Gastroesophageal sphincter (tissue), 4 donors: ENCODE measurements at regions not wholly inside any gene's neighbourhood (a gene's known extent, or its start where the extent isn't known, plus 50 kb on each side); places are given as distances from the start of the nearest gene placed in this dataset.
A peak's percentile ranks its signal among the peaks of the same experiment; 100 is the strongest.

Experiments used
- ATAC-seq: fragments of 150-250 bp; one replicate; pipeline ENCODE4 v1.9.1; 2016; ENCODE audit warnings: mild to moderate bottlenecking, moderate library complexity
- H3K27ac ChIP-seq, 4 donors: fragments of 200-600 bp; sonication (generic) in 3 of 4; 1 replicate in 3 of 4; 2 replicates in 1 of 4; pipeline ENCODE4 v1.5.1; 2016 to 2019
- H3K27me3 ChIP-seq: fragments of 200-600 bp; sonication (generic); one replicate; pipeline ENCODE4 v1.5.1; 2019
- H3K36me3 ChIP-seq, 2 donors: fragments of 200-600 bp; sonication (generic); one replicate each; pipeline ENCODE4 v1.5.1; 2019; ENCODE audit warnings: control low read depth in 1 of 2
- H3K4me1 ChIP-seq, 3 donors: fragments of 200-600 bp; sonication (generic); 1 replicate in 2 of 3; 2 replicates in 1 of 3; pipeline ENCODE4 v1.5.1; 2016 to 2019; ENCODE audit warnings: control low read depth in 2 of 3
- H3K4me3 ChIP-seq, 2 donors: fragments of 200-600 bp; sonication (generic); one replicate each; pipeline ENCODE4 v1.5.1; 2019; ENCODE audit warnings: mild to moderate bottlenecking in 1 of 2, moderate library complexity in 1 of 2
- H3K9me3 ChIP-seq, 3 donors: fragments of 200-600 bp; sonication (generic); one replicate each; pipeline ENCODE4 v1.5.1; 2017 to 2019; ENCODE audit warnings: control low read depth in 2 of 3
- EP300 ChIP-seq: sonication (generic); formaldehyde crosslinking; IDR thresholded peaks from one replicate; pipeline ENCODE4 v1.6.1; 2017; ENCODE audit warnings: antibody characterized with exemption, mild to moderate bottlenecking
- POLR2A ChIP-seq, 2 donors: fragments of 450-650 bp; IDR thresholded peaks; one replicate each; pipeline ENCODE4 v1.6.1; 2017; ENCODE audit warnings: antibody characterized with exemption in 2 of 2, mild to moderate bottlenecking in 2 of 2, moderate library complexity in 1 of 2
- POLR2AphosphoS5 ChIP-seq: sonication (generic); formaldehyde crosslinking; IDR thresholded peaks from one replicate; pipeline ENCODE4 v1.6.1; 2017; ENCODE audit warnings: antibody characterized with exemption
- WGBS, 2 donors: methylation state at CpG; one replicate each; pipeline ENCODE4 v1.1.5; 2018; ENCODE audit warnings: low coverage in 1 of 2; 5-methylcytosine and 5-hydroxymethylcytosine counted together
- TF ChIP-seq, protein P1 (sequence below), 4 experiments: fragments of 200-600 bp in 2 of 4; fragments of 450-650 bp in 2 of 4; sonication (generic) in 1 of 4; IDR thresholded peaks; one replicate each; pipeline ENCODE4 v1.5.1; 2017 to 2019; ENCODE audit warnings: antibody characterized with exemption in 4 of 4, mild to moderate bottlenecking in 2 of 4, moderate library complexity in 2 of 4

DNA sequence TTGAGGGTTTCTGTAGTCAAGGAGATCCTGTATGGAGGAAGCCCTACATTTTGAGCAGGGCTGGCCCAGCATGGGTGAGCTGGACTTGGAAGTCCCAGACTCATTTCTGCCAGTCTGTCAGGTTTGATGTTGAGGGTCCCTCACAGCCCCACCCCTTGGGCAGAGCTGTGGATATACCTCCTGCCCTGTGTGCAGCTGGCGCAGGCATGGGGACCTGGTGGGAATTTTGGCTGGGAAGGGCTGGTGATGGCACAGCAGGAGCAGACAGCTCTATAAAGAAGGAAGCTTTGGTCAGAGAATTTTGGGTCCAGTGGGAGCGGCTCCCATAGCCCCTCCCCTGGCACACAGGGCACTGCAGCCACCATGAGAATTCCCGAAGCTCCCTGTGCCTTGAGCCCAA, 482.6 kb downstream of the RPS24 start:
- H3K4me3 ChIP-seq = no peak overlapping the region
- no peaks in the 10 kb centered on the region for H3K9me3 ChIP-seq
- 40% methylated on average over 1 of the region's 3 CpGs; no CpG with 5 or more reads in 1 of the 2 donors for WGBS, 2 donors
- ATAC-seq = no peak
- H3K36me3 ChIP-seq = no peaks in the 10 kb centered on the region
- H3K4me1 ChIP-seq = peaks cover 6 to 79% (median 27%) of the 10 kb centered on the region in 3 donors
- TF ChIP-seq POLR2AphosphoS5 (no peak), POLR2A (IDR thresholded peaks at IDR 0.05) (no peak), EP300 (no peak)
- TF ChIP-seq, protein P1, sequence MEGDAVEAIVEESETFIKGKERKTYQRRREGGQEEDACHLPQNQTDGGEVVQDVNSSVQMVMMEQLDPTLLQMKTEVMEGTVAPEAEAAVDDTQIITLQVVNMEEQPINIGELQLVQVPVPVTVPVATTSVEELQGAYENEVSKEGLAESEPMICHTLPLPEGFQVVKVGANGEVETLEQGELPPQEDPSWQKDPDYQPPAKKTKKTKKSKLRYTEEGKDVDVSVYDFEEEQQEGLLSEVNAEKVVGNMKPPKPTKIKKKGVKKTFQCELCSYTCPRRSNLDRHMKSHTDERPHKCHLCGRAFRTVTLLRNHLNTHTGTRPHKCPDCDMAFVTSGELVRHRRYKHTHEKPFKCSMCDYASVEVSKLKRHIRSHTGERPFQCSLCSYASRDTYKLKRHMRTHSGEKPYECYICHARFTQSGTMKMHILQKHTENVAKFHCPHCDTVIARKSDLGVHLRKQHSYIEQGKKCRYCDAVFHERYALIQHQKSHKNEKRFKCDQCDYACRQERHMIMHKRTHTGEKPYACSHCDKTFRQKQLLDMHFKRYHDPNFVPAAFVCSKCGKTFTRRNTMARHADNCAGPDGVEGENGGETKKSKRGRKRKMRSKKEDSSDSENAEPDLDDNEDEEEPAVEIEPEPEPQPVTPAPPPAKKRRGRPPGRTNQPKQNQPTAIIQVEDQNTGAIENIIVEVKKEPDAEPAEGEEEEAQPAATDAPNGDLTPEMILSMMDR (IDR thresholded peaks at IDR 0.05) = no peak
- H3K27me3 ChIP-seq = no peaks in the 10 kb centered on the region
- H3K27ac ChIP-seq = peak overlapping the region; percentile 61 to 84 (median 72)

DNA sequence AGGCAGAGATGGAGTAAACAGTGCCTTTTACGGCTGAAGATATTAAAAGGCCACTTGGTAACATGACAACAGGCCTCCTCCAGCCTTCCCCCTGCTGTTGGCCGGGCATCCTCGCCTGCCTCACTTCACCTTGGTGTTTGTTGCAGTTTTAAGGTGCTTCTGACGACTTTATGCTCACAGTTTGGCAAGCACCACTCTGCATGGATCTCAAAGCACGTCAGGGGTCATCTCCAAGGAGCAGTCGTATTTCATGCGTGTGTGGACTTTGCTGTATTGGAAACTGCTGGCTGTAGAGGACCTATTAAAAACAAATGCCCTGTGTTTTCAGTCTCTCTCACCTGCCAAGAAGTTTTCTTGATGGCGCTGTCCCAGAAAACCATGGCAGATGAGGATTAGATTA, 483.1 kb downstream of the RPS24 start:
- WGBS, 2 donors = 49 to 52% methylated on average over 7 to 8 of the region's 8 CpGs

DNA sequence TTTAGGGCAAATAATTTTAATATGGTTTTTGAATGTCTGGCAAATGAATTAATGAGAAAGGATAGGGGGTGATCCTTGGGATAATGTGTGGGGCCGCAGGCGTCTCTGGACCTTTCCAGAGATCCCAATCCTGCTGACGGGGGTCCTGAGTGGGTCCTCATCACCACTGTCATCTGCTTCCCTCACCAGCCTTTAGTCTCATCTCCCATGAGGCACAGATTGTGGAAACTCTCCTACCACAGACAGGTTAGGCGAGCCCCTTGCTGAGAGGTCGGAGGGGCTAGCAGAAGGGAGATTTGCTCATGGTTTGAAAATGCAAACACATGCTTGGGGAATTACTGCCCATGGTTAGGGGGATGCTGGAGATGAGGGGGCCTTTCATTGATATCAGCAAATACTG, 484.6 kb downstream of the RPS24 start:
- Histone ChIP-seq H3K9me3 (no peaks in the 10 kb centered on the region), H3K27me3 (no peaks in the 10 kb centered on the region), H3K36me3 (no peaks in the 10 kb centered on the region), H3K4me1 (peaks cover 2 to 60% (median 21%) of the 10 kb centered on the region in 3 donors), H3K27ac (no peak overlapping the region), H3K4me3 (no peak overlapping the region)
- ATAC-seq = no peak
- TF ChIP-seq EP300 (no peak), POLR2AphosphoS5 (no peak), POLR2A (IDR thresholded peaks at IDR 0.05) (no peak)
- TF ChIP-seq, protein P1 (IDR thresholded peaks at IDR 0.05) = no peak
- WGBS, 2 donors = 94% methylated on average over 2 of the region's 5 CpGs; no CpG with 5 or more reads in 1 of the 2 donors

More for the DNA sequence above, 483.1 kb downstream of the RPS24 start:
- H3K9me3 ChIP-seq = no peaks in the 10 kb centered on the region
- no peaks in the 10 kb centered on the region for H3K27me3 ChIP-seq
- peak overlapping the region; percentile 61 to 84 (median 72) for H3K27ac ChIP-seq
- H3K4me1 ChIP-seq = peaks cover 2 to 75% (median 22%) of the 10 kb centered on the region in 3 donors
- no peak overlapping the region for H3K4me3 ChIP-seq
- TF ChIP-seq POLR2AphosphoS5 (peak; percentile 15), EP300 (peak; percentile 55), POLR2A (IDR thresholded peaks at IDR 0.05) (no peak)
- TF ChIP-seq, protein P1 (IDR thresholded peaks at IDR 0.05) = peak in 2 of 4 experiments; percentile 34 to 35
- no peaks in the 10 kb centered on the region for H3K36me3 ChIP-seq
- ATAC-seq = peak; percentile 40

DNA sequence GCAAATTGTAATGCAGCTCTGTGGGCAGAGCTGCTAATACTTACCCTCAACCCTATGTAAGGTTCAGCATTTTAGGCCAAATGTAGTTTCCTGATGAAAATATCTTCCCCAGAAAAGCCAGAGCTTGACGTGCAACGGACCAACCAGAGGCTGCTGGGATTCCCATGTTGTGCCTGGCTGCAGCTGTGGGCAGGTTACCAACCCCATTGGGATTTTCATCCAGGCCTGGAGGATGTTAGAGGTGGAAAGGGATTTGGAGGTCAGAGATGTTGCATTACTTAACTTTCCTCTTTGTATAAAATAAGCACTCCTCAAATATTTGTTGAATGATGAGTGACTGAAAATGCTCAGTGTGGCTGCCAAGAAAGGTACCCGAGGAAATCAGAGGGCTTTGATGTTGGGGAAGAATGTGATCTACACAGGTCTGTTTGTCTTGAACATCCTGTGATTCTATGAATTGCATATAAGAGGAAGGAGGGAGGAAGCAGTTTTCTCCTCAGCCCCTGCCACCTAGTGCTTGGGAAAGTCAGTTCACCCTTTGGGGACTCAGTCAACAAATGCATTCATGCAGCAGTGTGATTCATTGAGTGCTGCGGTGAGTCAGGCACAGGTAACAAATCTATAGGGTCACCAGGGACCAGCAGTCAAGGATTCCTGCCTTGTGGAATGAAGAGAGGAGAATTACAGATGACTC, 487.2 kb downstream of the RPS24 start:
- peak overlapping the region in 3 of 4 donors; percentile 13 to 24 (median 20) for H3K27ac ChIP-seq
- ATAC-seq = no peak
- H3K9me3 ChIP-seq = no peaks in the 10 kb centered on the region
- TF ChIP-seq POLR2AphosphoS5 = peak; percentile 18
- TF ChIP-seq POLR2A (IDR thresholded peaks at IDR 0.05) = no peak
- TF ChIP-seq, protein P1 (IDR thresholded peaks at IDR 0.05) = peak in 3 of 4 experiments; percentile 37 to 48 (median 40)
- H3K4me3 ChIP-seq = no peak overlapping the region
- 3 to 60% methylated on average over 2 of the region's 4 CpGs for WGBS, 2 donors
- no peaks in the 10 kb centered on the region for H3K36me3 ChIP-seq
- no peaks in the 10 kb centered on the region for H3K27me3 ChIP-seq
- H3K4me1 ChIP-seq = peaks cover 0 to 34% (median 5%) of the 10 kb centered on the region in 3 donors

DNA sequence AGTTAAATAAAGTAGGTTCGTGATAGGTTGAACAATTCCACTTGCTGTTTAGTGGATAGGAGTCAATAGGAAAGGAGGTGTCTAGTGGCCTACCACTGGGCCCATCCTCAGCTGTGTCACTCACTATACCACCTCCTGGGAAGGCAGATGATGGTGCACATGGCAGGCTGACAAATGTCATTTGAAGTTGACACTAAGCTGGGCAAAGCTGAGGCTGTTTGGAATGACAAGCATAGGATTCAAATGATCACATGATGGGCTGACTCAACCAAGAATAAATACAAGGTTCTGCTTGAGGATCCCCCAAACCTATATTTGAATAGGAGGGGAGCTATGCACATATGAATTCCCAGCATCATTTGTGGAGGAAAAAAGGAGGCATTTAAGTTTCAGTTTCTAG, 489.8 kb downstream of the RPS24 start:
- H3K4me3 ChIP-seq = no peak overlapping the region
- no peak for ATAC-seq
- H3K9me3 ChIP-seq = no peaks in the 10 kb centered on the region
- no peaks in the 10 kb centered on the region for H3K27me3 ChIP-seq
- WGBS, 2 donors = 100% methylated on average over 1 of the region's 1 CpG; no CpG with 5 or more reads in 1 of the 2 donors
- H3K36me3 ChIP-seq = no peaks in the 10 kb centered on the region
- no peak overlapping the region for H3K27ac ChIP-seq
- TF ChIP-seq POLR2AphosphoS5 = no peak
- TF ChIP-seq, protein P1 (IDR thresholded peaks at IDR 0.05) = no peak
- TF ChIP-seq POLR2A (IDR thresholded peaks at IDR 0.05) = no peak
- TF ChIP-seq EP300 = no peak
- peaks cover 0 to 11% (median 0%) of the 10 kb centered on the region in 3 donors for H3K4me1 ChIP-seq
